Neural cell (in vitro differentiated cells): ENCODE measurements at regions not wholly inside any gene's neighbourhood (a gene's known extent, or its start where the extent isn't known, plus 50 kb on each side); places are given as distances from the start of the nearest gene placed in this dataset.

Source experiments
- H2AFZ ChIP-seq: fragments of 200-600, 300-800 bp; sonication (generic), shearing (Covaris generic); 2 replicates; pipeline ENCODE4 v1.6.0; 2014; ENCODE audit warnings: low read depth, mild to moderate bottlenecking, antibody characterized with exemption, low read length, moderate library complexity
- H3F3A ChIP-seq: fragments of 200-600 bp; shearing (Covaris generic); 2 replicates; pipeline ENCODE4 v1.6.1; 2016; ENCODE audit warnings: mild to moderate bottlenecking, moderate library complexity, mixed read lengths, antibody characterized with exemption, low read length; ENCODE audit not compliant: insufficient read depth, poor library complexity, severe bottlenecking
- H3K27ac ChIP-seq: fragments of 200-600, 300-800 bp; sonication (generic), shearing (Covaris generic); 2 replicates; pipeline ENCODE4 v1.5.1; 2014; ENCODE audit warnings: mild to moderate bottlenecking, low read length, moderate library complexity
- H3K27me3 ChIP-seq: fragments of 300-800, 200-600 bp; sonication (generic), shearing (Covaris generic); 2 replicates; pipeline ENCODE4 v1.6.0; 2014; ENCODE audit warnings: mild to moderate bottlenecking, low read depth, low read length, moderate library complexity; ENCODE audit not compliant: insufficient read depth
- H3K36me3 ChIP-seq: fragments of 300-800, 200-600 bp; sonication (generic), shearing (Covaris generic); 2 replicates; pipeline ENCODE4 v1.5.1; 2014; ENCODE audit warnings: mild to moderate bottlenecking, antibody characterized with exemption, low read length, moderate library complexity; ENCODE audit not compliant: insufficient read depth
- H3K4me2 ChIP-seq: fragments of 300-800, 200-600 bp; sonication (generic), shearing (Covaris generic); 2 replicates; pipeline ENCODE4 v1.6.0; 2014; ENCODE audit warnings: mild to moderate bottlenecking, low read length
- H3K4me3 ChIP-seq: fragments of 300-800, 200-600 bp; sonication (generic), shearing (Covaris generic); 2 replicates; pipeline ENCODE4 v1.5.1; 2014; ENCODE audit warnings: mild to moderate bottlenecking, low read length, moderate library complexity
- H3K79me2 ChIP-seq: fragments of 200-600 bp; shearing (Covaris generic); replicated peaks from 2 replicates; pipeline ENCODE4 v1.6.0; 2014; ENCODE audit warnings: mild to moderate bottlenecking, low read length, moderate library complexity; ENCODE audit not compliant: insufficient read depth
- H3K9ac ChIP-seq: fragments of 300-800, 200-600 bp; sonication (generic), shearing (Covaris generic); 2 replicates; pipeline ENCODE4 v1.6.1; 2016; ENCODE audit warnings: mild to moderate bottlenecking, low read length, mixed read lengths
- H3K9me2 ChIP-seq: fragments of 200-600 bp; shearing (Covaris generic); 2 replicates; pipeline ENCODE4 v1.6.1; 2016; ENCODE audit warnings: mild to moderate bottlenecking, low read length, mixed read lengths; ENCODE audit not compliant: insufficient read depth
- H3K9me3 ChIP-seq: fragments of 200-600, 300-800 bp; sonication (generic), shearing (Covaris generic); 2 replicates; pipeline ENCODE4 v1.6.1; 2016; ENCODE audit warnings: mild to moderate bottlenecking, mixed run types, low read length, moderate library complexity, mixed read lengths
- H4K20me1 ChIP-seq: fragments of 200-600 bp; shearing (Covaris generic); 2 replicates; pipeline ENCODE4 v1.6.1; 2016; ENCODE audit warnings: mild to moderate bottlenecking, mixed run types; ENCODE audit not compliant: insufficient read depth
- CTCF ChIP-seq: fragments of 450-650 bp; IDR thresholded peaks from 2 replicates; pipeline ENCODE4 v1.5.1; 2014; ENCODE audit warnings: antibody characterized with exemption, mild to moderate bottlenecking, moderate library complexity; ENCODE audit not compliant: poor library complexity, severe bottlenecking
- EP300 ChIP-seq: fragments of 450-650 bp; conservative IDR thresholded peaks from 2 replicates; pipeline ENCODE4 v1.6.1; 2014; ENCODE audit warnings: antibody characterized with exemption, mild to moderate bottlenecking, moderate library complexity; ENCODE audit not compliant: poor library complexity, severe bottlenecking
- EZH2 ChIP-seq: fragments of 200-600, 300-800 bp; shearing (Covaris generic), sonication (generic); IDR thresholded peaks from 2 replicates; pipeline ENCODE4 v1.6.1; 2014; ENCODE audit warnings: antibody characterized with exemption, low read length, borderline replicate concordance, mild to moderate bottlenecking; ENCODE audit not compliant: insufficient read depth, poor library complexity, severe bottlenecking
- MXI1 ChIP-seq: fragments of 450-650 bp; conservative IDR thresholded peaks from 2 replicates; pipeline ENCODE4 v1.6.1; 2014; ENCODE audit warnings: antibody characterized with exemption, mild to moderate bottlenecking; ENCODE audit not compliant: poor library complexity, severe bottlenecking
- POLR2AphosphoS5 ChIP-seq: IDR thresholded peaks from 2 replicates; pipeline ENCODE4 v1.6.1; 2012
- RAD21 ChIP-seq: fragments of 450-650 bp; conservative IDR thresholded peaks from 2 replicates; pipeline ENCODE4 v1.6.1; 2014; ENCODE audit warnings: antibody characterized with exemption, mild to moderate bottlenecking, moderate library complexity
- REST ChIP-seq: IDR thresholded peaks from 2 replicates; pipeline ENCODE4 v1.6.1; 2012; ENCODE audit warnings: borderline replicate concordance
- SMC3 ChIP-seq: fragments of 450-650 bp; conservative IDR thresholded peaks from 2 replicates; pipeline ENCODE4 v1.6.1; 2014; ENCODE audit warnings: antibody characterized with exemption, mild to moderate bottlenecking, moderate library complexity; ENCODE audit not compliant: poor library complexity
- TAF1 ChIP-seq: IDR thresholded peaks from 2 replicates; pipeline ENCODE4 v1.6.1; 2012; ENCODE audit warnings: low read depth

GRCh38 chrX:131955099-131955777 lies 67.9 kb upstream of the STK26 start:
- Histone ChIP-seq H3F3A (no peaks in the 10 kb centered on the region), H3K9me3 (no peaks in the 10 kb centered on the region), H3K27ac (no peak overlapping the region), H3K4me2 (no peak overlapping the region), H3K9ac (no peak overlapping the region), H3K79me2 (no peaks in the 10 kb centered on the region), H4K20me1 (no peaks in the 10 kb centered on the region), H3K9me2 (no peaks in the 10 kb centered on the region), H2AFZ (no peak overlapping the region), H3K36me3 (no peaks in the 10 kb centered on the region), H3K4me3 (no peak overlapping the region), H3K27me3 (no peaks in the 10 kb centered on the region)
- TF ChIP-seq MXI1 = no peak
- TF ChIP-seq TAF1 = no peak
- no peak for TF ChIP-seq RAD21
- TF ChIP-seq EZH2 = no peak
- no peak for TF ChIP-seq CTCF
- no peak for TF ChIP-seq EP300
- no peak for TF ChIP-seq SMC3
- TF ChIP-seq REST = no peak
- TF ChIP-seq POLR2AphosphoS5 = no peak

- no peak overlapping the region for H3K9ac ChIP-seq
- H3K9me3 ChIP-seq = no peaks in the 10 kb centered on the region
- TF ChIP-seq TAF1 (no peak), EZH2 (no peak), MXI1 (no peak), CTCF (no peak)
- H3K36me3 ChIP-seq = no peaks in the 10 kb centered on the region
- no peak overlapping the region for H3K27ac ChIP-seq
- no peaks in the 10 kb centered on the region for H4K20me1 ChIP-seq
- no peaks in the 10 kb centered on the region for H3F3A ChIP-seq
- no peak overlapping the region for H2AFZ ChIP-seq
- no peaks in the 10 kb centered on the region for H3K79me2 ChIP-seq
- H3K27me3 ChIP-seq = no peaks in the 10 kb centered on the region
- H3K4me3 ChIP-seq = no peak overlapping the region
- H3K4me2 ChIP-seq = no peak overlapping the region
- H3K9me2 ChIP-seq = no peaks in the 10 kb centered on the region
These were observed 64.4 kb upstream of the STK26 start for GRCh38 chrX:131958724-131959123.
